Cerebellar cortex (tissue), 1 donor: ENCODE measurements at regions not wholly inside any gene's neighbourhood (a gene's known extent, or its start where the extent isn't known, plus 50 kb on each side); places are given as distances from the start of the nearest gene placed in this dataset.
"Not testable (repeated sequence)": the region's sequence is repeated elsewhere in the genome, so short reads cannot be mapped to it uniquely, and the experiment has no call there.

ENCODE experiments used
- DNase-seq: peaks from one replicate; pipeline ENCODE4 v3.0.0-alpha.2; 2015; ENCODE audit warnings: low spot score

DNA sequence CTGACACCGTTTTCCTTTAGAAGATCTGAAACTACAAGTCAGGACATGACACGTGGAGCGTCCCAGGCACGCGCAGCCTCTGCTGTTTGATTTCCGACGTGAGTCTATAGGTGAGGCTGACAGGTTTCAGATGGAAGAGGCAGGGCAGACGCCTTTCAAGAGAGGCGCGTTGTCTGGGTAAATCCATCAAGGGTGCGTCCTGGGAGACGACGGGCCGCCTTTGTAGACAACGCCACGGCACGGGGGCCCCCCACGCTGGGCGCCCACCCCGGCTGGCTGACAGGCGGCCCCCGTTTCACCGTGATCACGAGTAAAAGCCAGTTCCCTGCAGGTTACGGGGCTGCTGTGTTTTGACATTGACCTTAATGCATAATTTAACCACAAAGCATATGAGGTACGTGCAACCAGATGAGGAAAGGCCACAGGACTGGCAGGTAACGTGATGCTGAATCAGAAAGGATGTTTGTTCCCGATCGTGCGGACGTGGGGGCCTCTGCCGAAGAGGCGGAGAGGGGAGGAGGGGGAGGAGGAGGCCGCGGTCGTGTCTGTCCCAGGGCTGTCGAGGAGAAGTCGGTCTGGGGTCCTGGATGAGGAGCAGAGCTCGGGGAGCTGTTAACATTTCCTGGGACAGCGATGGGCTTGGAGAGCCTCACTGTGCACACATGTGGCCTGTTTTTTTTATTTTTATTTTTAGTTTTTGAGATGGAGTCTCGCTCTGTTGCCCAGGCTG is 51.1 kb upstream of the PPP2R3B start:
- DNase-seq: no peak

DNA sequence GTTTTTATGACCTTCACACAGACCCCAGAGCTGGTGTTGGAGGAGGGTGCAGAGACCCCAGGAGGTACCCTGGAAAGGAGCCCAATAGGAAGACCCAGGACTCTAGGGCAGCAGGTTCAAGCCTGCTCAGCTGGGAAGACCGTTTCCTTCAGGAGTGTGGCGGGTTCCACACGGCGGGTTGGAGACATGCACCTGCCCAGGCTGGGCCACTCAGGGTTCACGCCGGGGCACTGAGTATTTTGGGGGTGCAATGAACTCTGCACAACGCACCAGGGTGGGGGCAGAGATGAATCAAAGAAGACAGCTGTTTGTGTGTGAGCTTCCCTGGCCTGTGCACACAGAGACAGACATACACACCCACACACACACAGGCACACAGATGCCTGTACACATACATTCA is 52.5 kb upstream of the PPP2R3B start:
- no peak for DNase-seq

DNA sequence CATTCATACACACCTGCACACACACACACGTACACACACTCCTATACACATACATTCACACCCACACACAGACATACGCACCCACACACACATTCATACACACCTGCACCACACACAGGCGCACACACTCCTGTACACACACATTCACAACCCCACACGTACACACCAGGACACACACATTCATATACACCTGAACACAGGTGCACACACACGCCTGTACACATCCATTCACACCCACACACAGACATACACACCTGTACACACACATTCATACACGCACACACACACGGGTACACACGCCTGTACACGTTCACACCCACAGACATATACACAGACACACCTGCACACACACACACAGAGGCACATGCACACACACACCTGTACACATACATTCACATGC is 53.0 kb upstream of the PPP2R3B start:
- no peak for DNase-seq

DNA sequence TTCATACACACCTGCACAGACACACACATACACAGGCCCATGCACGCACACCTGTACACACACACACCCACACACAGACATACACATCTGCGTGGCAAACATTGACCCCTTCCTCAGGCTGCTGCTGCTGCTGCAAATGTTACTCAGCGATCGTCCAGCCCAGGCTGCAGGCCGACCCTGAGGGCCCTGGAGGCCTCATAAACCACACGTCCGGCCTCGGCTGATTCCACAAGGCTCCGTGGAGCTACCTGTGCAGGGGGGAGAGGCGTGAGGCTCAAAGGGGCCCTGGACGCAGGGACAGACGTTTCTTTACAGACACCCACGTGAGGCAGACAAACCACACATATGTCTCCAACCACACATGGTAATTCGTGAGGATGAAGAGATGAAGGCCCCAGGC is 53.9 kb upstream of the PPP2R3B start:
- no peak for DNase-seq

DNA sequence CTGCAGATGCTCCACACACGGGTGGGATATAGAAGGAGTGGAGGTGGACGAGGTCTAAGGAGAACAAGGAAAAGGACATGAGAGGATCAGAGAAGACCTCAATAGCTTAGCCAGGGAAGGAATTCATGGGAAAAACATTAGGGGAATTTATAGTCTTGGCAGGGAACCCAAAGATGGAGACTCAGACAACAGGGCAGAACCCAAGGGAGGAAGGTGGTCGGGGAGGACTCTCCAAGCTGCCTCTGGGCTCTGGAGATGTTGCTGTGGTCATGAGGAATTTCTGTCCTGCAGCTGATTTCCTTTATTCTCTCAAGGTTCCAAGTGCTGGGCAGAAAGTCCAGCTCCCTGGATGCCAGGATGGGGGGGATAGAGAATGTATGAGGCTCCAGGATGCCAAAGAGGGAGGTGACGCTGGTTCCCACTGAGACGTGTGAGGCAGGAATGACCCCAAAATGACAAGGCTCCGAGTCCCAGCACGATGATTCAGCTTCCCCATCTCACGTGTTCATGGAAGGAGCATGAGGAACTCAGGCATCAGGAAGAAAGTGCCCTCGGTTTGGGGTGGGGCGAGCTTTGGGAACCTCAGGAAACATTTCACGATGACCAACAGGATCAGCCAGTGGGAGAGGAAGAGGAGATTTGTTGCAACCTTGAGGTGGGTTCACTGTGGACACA is 57.0 kb upstream of the PPP2R3B start:
- DNase-seq: no peak

DNA sequence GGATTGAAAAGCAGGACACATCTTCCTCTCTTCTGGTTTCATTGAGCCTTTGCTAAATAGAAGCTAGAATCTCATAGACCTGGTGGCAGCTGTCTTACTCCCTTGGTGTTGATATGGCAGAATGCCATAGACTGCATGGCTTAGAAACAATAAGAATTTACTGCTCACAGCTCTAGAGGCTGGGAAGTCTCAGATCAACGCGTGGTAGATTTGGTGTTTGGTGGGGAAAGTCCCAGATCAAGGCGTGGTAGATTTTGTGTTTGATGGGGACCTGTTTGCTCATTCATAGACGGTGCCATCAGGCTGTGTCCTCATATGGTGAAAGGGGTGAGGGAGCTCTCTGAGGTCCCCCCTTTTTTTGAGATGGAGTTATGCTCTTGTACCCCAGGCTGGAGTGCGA is 57.6 kb upstream of the PPP2R3B start:
- DNase-seq: no peak

DNA sequence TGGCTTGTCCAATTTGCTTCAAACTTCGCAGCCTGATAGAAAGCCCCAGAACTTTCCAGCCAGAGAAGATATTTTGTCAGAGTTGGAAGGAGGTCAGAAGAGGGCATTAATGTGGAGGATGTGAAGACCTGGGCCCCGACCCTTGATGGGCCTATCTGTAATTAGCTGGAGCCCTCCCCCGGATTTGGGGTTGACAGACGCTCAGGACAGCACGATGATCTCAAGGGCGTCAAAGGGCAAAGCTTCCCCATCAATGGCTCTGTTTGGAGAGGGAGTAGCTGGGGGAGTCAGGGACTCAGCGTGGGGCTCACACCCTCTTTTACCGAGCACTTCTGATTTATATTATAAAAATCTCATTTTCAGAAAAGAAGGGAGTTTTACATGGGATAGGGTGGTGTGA is 59.0 kb upstream of the PPP2R3B start:
- DNase-seq: no peak

DNA sequence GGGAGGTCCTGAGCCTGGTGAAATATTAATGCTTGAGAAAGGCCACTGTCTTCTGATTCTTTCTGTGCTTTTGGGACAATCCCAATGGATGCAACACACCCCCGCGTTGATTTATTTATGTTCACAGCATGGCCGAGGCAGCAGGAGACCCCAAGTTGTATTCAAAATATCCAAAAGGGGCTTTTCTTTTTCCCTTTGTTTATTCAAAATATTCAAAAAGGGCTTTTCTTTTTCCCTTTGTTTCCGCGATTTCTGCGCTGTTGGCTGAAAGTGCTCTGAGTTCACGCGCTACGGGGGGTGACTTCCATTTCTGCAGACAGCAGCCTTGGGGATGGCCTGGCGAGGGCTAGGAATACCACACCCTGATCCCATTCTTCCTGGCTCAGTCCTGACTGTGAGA is 59.5 kb upstream of the PPP2R3B start:
- DNase-seq: no peak

DNA sequence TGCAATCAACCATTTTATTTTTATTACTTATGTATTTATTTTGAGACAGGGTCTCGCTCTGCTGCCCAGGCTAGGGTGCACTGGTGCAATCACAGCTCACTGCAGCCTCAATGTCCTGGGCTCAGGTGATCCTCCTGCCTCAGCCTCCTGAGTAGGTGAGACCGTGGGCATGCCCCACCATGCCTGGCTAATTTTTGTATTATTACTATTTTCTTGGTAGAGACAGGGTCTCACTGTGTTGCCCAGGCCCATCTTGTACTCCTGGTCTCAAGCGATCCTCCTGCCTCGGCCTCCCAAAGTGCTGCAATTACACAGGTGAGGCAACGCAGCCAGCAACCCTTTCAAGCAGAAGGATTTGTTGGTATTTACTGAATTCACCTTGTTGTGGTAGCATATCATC is 60.3 kb upstream of the PPP2R3B start:
- DNase-seq: no peak

DNA sequence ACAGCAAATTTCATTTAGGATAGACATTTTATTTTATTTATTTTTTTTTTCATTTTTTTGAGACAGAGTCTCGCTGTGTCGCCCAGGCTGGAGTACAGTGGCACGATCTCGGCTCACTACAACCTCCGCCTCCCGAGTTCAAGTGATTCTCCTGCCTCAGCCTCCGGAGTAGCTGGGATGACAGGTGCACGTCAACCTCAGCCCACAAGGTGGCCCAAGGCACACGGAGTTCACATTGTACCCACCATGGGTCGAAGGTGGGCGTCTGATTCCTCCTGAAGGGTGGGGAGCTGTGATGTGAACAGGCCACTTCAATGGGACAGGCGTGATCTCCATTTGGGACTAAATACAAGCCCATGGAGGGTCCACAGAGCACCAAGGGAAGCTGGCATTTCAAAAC is 65.0 kb upstream of the PPP2R3B start:
- not testable (repeated sequence) for DNase-seq

DNA sequence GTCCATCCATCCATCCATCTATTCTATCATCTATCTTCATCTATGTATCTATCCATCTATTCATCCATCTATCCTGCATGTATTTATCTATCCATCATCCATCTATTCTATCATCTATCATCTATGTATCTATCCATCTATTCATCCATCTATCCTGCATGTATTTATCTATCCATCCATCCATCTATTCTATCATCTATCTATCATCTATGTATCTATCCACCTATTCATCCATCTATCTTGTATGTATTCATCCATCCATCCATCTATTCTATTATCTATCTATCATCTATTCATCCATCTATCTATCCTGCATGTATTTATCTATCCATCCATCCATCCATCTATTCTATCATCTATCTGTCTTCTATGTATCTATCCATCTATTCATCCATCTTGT is 65.9 kb upstream of the PPP2R3B start:
- DNase-seq: no peak

DNA sequence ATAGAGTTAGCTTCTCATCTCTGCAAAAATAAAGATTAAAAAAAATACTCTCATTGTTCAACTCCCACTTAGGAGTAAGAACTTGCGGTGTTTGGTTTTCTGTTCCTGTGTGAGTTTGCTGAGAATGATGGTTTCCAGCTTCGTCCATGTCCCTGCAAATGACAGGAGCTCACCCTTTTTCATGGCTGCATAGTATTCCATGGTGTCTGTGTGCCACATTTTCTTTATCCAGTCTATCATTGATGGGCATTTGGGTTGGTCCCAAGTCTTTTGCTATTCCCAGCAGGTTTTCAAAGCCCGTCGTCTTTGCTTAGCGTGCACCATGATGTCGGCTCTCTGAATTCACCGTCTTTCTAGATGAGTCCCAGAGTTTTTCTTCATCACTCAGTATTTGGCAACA is 67.8 kb upstream of the PPP2R3B start:
- not testable (repeated sequence) for DNase-seq

DNA sequence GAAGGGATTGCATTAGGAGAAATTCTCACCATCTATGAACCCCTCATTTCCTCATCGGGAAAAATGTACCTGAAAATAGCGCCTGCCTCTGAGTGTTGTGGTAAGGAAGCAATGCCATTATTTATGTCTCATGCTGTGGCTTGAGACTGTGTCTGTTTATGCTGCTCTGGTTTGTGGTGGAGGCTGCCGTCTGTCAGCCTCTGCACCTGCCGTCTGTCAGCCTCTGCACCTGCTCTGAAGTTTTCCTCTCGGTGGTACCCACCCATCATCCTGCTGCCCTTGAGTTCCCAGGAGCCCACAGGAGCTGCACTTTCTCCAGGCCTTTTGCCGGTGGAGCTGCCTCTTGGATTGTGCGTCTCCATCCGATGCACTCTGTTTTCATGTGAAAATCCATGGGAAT is 68.5 kb upstream of the PPP2R3B start:
- no peak for DNase-seq

DNA sequence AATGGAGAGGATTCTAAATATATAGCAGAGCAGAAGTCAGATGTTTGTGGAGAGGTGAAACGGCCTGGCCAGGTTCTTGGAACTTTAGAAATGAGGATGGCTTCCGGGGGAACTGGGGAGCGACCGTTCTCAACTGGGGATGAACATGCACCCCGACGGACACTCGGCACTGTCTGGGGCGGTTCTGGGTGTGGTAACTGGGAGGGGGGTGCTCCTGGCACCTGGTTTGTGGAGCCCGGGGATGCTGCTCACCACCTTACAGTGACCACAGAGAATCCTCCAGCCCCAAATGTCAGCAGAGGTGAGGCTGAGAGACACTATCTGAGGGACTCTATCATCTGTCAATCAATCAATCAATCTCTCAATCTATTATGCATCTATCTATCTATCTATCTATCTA is 69.0 kb upstream of the PPP2R3B start:
- DNase-seq: no peak

DNA sequence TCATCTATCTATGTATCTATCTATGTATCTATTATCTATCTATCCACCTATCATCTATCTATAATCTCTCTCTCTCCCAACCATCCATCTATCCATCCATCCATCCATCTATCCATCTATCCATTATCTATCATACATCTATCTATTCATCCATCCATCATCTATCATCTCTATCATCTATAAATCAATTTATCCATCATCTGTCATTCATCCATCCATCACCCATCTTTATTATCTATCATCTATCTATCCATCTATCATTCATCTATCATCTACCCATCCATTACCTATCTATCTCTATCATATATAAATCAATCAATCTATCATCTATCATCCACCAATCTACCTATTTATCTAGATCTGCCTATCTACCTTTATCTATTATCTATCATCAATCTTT is 69.4 kb upstream of the PPP2R3B start:
- no peak for DNase-seq

DNA sequence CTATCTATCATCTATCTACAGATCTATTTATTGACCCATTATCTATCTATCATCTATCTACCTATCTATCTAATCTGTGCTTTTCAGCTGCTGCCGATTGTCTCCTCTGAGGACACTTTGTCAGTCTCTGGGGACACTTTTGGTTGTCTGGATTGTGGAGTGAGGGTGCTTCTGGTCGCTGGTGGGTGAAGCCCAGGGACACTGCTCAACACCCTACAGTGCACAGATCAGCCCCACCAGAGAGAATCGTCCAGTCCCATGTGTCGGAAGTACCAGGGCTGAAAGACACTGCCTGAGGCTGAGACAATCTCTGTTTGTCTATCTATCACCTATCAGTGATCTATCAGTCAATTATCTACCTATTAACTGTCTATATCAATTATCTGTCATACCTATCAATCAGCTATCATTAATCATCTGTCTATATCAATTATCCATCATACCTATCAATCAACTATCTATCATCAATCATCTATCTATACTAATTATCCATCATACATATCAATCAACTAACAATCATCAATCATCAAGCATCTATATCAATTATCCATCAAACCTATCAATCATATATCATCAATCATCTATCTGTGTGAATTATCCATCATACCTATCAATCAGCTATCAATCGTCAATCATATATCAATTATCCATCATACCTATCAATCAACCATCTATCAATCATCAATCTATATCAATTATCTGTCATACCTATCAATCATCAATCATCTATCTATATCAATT is 70.0 kb upstream of the PPP2R3B start:
- no peak for DNase-seq

DNA sequence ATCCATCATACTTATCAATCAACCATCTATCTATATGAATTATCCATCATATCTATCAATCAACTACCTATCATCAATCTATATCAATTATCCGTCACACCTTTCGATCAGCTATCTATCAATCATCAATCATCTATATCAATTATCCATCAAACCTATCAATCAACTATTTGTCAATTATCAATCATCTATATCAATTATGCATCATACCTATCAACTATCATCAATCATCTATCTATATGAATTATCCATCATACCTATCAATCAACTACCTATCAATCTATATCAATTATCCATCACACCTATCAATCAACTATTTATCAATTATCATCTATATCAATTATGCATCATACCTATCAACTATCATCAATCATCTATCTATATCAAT is 70.6 kb upstream of the PPP2R3B start:
- no peak for DNase-seq

DNA sequence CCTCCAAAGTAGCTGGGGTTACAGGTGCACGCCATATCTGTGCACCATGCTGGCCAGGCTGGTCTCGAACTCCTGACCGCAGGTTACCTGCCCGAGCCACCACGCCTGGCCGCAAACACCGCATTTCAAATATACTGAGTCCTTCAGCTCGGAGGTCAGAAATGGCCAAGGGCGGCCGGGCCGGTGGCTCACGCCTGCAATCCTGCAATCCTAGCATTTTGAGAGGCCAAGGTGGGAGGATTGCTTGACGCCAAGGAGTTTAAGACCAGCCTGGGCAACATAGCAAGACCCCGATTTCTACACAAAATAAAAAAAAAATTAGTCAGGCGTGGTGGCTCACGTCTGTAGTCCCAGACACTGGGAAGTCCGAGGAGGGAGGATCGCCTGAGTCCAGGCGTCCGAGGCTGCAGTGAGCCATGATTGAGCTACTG is 71.9 kb upstream of the PPP2R3B start:
- no peak for DNase-seq

DNA sequence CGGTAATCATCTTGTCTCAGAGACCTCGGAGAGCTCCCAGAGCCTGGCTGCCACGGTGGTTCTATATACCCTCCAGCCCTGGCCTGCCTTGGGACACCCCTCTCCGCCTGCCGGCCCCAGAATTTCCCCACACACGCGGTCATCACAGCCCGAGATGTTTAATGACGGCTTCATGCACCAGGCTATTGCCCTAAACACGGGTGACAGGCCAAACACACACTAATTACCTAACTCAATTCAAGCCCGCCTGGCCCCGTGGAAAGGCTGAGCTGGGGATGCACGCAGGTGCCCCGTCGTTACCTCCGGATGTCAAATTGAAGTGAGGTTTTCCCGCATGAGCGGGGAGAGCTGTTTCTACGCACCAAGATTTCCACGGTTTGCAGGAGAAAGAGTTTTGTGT is 72.9 kb upstream of the PPP2R3B start:
- no peak for DNase-seq

DNA sequence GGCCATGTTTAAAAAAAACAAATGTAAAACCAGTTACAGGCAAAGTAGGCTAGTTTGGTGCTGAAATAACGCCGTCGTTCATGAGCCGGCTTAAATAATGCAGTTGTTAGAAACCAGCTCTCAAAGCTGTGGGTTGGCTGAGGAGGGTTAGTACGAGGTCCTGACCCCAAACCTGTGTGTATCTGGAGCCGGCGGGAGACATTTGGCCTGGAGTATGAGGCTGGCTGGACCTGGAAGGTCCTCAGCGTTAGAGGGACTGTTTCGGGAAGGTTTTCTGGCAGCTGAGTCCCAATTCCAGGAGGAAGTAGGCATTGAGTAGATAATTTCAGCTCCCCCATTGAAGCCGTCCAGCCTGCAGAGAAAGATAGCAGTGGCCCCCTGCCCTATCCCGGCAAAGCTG is 73.4 kb upstream of the PPP2R3B start:
- no peak for DNase-seq

DNA sequence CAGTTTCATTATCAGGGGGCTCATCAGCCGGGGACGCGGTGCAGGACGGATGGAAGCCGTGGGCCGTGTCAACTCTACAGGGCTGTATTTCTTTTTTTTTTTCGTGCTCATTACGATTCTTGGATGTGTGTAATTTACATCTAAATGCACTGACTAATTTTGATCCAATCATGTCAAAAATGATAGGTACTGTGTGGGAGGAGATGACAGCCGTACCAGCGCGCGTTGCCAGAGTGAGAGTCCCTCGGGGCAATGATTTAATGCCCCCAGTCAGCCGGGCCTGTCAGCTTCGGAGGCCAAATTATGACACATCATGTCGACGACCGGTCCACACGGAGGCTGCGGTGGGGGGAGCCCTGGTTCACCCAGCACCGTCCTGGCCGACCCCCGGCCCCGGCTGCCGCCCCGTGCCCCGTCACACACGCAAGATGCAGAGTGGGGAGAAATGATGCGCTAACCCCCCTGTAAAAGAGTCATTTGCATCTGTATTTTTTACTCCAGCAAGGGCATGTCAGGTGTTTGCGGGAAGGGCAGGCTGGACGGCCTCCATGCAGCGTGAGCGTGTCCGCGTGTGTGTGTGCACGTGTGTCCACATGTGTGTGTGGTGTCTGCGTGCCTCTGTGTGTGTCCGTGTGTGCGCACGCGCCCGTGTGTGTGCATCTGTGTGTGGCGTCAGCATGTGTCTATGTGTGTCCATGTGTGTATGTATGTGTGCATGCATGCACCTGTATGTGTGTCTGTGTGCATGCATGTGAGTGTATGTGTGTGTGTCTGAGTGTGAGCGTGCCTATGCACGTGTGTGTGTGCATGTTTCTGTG is 74.3 kb upstream of the PPP2R3B start:
- DNase-seq: no peak

DNA sequence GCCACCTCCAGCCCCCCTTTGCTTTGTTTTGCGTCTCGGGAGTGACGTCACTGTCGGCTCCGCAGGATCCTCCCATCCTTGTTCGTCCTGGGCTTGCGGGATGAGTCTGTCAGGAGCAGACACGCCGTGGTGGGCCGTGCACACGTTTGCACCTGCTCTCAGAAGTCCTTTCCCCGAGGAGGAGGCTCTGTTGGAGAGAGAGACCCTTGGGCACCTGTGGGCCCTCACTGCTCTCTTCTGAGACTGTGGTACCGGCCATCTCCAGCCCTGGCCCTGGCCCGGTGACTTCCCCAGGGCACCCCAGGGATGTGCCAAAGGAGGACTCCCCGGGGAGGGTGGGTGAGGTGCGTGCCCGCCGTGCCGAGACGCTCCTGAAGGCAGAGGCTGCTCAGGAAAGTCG is 76.1 kb upstream of the PPP2R3B start:
- DNase-seq: no peak
